GM12878 (cell line): ENCODE measurements at regions not wholly inside any gene's neighbourhood (a gene's known extent, or its start where the extent isn't known, plus 50 kb on each side); places are given as distances from the start of the nearest gene placed in this dataset.

Experiments
- ATAC-seq: fragments of 200-7000 bp; cut with Tn5 transposase; 3 replicates; pipeline ENCODE4 v1.9.1; 2020; ENCODE audit warnings: mild to moderate bottlenecking, moderate library complexity
- BruUV-seq: library from RNA; stranded (reverse); fragments of 400-500 nt; replicated peaks from 2 replicates; lab custom pipeline; 2021; lab: Mats Ljungman, UMichigan
- CTCF ChIA-PET: fragments of 300-600 bp; sonication (Branson Sonifier 250); formaldehyde crosslinking; extraction: SDS; loops from one replicate; lab custom pipeline; 2021; ENCODE audit warnings: inconsistent platforms; lab: Yijun Ruan, JAX
- POLR2A ChIA-PET: fragments of 350-600 bp; formaldehyde crosslinking; extraction: SDS; loops from one replicate; lab custom pipeline; 2021; ENCODE audit warnings: inconsistent platforms; lab: Charles Lee
- RAD21 ChIA-PET: fragments of 300-600 bp; sonication (Branson Sonifier 250); formaldehyde crosslinking; loops from one replicate; lab custom pipeline; 2023; ENCODE audit warnings: antibody characterized with exemption; ENCODE audit not compliant: unreplicated experiment; lab: Charles Lee
- SMC1A ChIA-PET: fragments of 300-600 bp; sonication (Branson Sonifier 250); formaldehyde crosslinking; loops from one replicate; lab custom pipeline; 2023; ENCODE audit not compliant: unreplicated experiment, uncharacterized antibody; lab: Charles Lee
- DNase-seq: peaks from one replicate; pipeline ENCODE4 v3.0.0-alpha.2; 2011; ENCODE audit warnings: low read depth, low spot score
- FAIRE-seq: peaks from 3 replicates; lab custom pipeline; 2011; peaks lifted over from hg19 to GRCh38; lab: Jason Lieb, UNC
- H2AFZ ChIP-seq: 2 replicates; pipeline ENCODE4 v1.6.0; 2011; ENCODE audit warnings: low read depth, low read length, control low read depth; ENCODE audit not compliant: control insufficient read depth
- H3K27ac ChIP-seq: 2 replicates; pipeline ENCODE4 v1.5.1; 2011; ENCODE audit warnings: control low read depth; ENCODE audit not compliant: control insufficient read depth, insufficient read depth
- H3K27me3 ChIP-seq, 2 experiments: replicated peaks in 1 of 2; 2 replicates each; pipeline versions ENCODE4 v1.6.0 to v1.6.1; 2011; ENCODE audit warnings: low read length in 1 of 2; ENCODE audit not compliant: control insufficient read depth in 2 of 2, insufficient read depth in 2 of 2
- H3K36me3 ChIP-seq, 2 experiments: 2 replicates each; pipeline ENCODE4 v1.5.1; 2011; ENCODE audit warnings: low read length in 1 of 2; ENCODE audit not compliant: control insufficient read depth in 2 of 2, insufficient read depth in 2 of 2
- H3K4me1 ChIP-seq: 2 replicates; pipeline ENCODE4 v1.6.1; 2011; ENCODE audit warnings: mild to moderate bottlenecking, low read length, moderate library complexity, mixed read lengths; ENCODE audit not compliant: control insufficient read depth, insufficient read depth
- H3K4me2 ChIP-seq: 2 replicates; pipeline ENCODE4 v1.6.0; 2011; ENCODE audit warnings: control low read depth; ENCODE audit not compliant: control insufficient read depth, insufficient read depth
- H3K4me3 ChIP-seq: fragments of 200-600 bp; sonication (generic); 2 replicates; pipeline ENCODE4 v1.5.1; 2016
- H3K79me2 ChIP-seq: 2 replicates; pipeline ENCODE4 v1.6.0; 2011; ENCODE audit warnings: low read length; ENCODE audit not compliant: control insufficient read depth, insufficient read depth
- H3K9ac ChIP-seq: 2 replicates; pipeline ENCODE4 v1.8.0; 2011; ENCODE audit warnings: low read length, control low read depth, mixed read lengths; ENCODE audit not compliant: control insufficient read depth, insufficient read depth
- H3K9me3 ChIP-seq: replicated peaks from 3 replicates; pipeline ENCODE4 v1.5.1; 2011; ENCODE audit warnings: mild to moderate bottlenecking, low read length; ENCODE audit not compliant: control insufficient read depth, insufficient read depth
- H4K20me1 ChIP-seq: 2 replicates; pipeline ENCODE4 v1.6.0; 2011; ENCODE audit not compliant: control insufficient read depth, insufficient read depth
- CHD4 ChIP-seq: fragments of 200-600 bp; sonication (generic); IDR thresholded peaks from 2 replicates; pipeline ENCODE4 v1.6.1; 2016; ENCODE audit warnings: mild to moderate bottlenecking
- EGR1 ChIP-seq, 2 experiments: IDR thresholded peaks; 1 replicate in 1 of 2; 2 replicates in 1 of 2; pipeline ENCODE4 v1.6.1; 2011 to 2012; ENCODE audit warnings: low read depth in 2 of 2, low read length in 2 of 2, borderline replicate concordance in 1 of 2, mild to moderate bottlenecking in 1 of 2, moderate library complexity in 1 of 2
- MEF2A ChIP-seq: IDR thresholded peaks from 2 replicates; pipeline ENCODE4 v1.6.1; 2011; ENCODE audit warnings: low read depth, mild to moderate bottlenecking, low read length, moderate library complexity; ENCODE audit not compliant: insufficient read depth
- MYC ChIP-seq: IDR thresholded peaks from 2 replicates; pipeline ENCODE4 v1.6.1; 2011; ENCODE audit warnings: mild to moderate bottlenecking, low read length, moderate library complexity, inconsistent platforms; ENCODE audit not compliant: insufficient read depth, insufficient replicate concordance, insufficient read length, severe bottlenecking
- POLR2A ChIP-seq: IDR thresholded peaks from 2 replicates; pipeline ENCODE4 v1.6.1; 2011; ENCODE audit warnings: low read depth, mild to moderate bottlenecking, low read length
- RB1 ChIP-seq: fragments of 450-650 bp; formaldehyde crosslinking; IDR thresholded peaks from 2 replicates; pipeline ENCODE4 v1.6.1; 2017; ENCODE audit warnings: mild to moderate bottlenecking, borderline replicate concordance
- RELA ChIP-seq: fragments of 450-650 bp; IDR thresholded peaks from 2 replicates; pipeline ENCODE4 v1.8.0; 2014; ENCODE audit warnings: borderline replicate concordance; ENCODE audit not compliant: partially characterized antibody
- SMAD5 ChIP-seq: IDR thresholded peaks from 2 replicates; pipeline ENCODE4 v1.6.1; 2016; ENCODE audit warnings: antibody characterized with exemption, low read depth
- SMARCA5 ChIP-seq: fragments of 450-650 bp; IDR thresholded peaks from 2 replicates; pipeline ENCODE4 v1.6.1; 2017; ENCODE audit warnings: mild to moderate bottlenecking
- ZNF622 ChIP-seq: fragments of 450-650 bp; IDR thresholded peaks from 2 replicates; pipeline ENCODE4 v1.6.1; 2017; ENCODE audit warnings: mild to moderate bottlenecking, inconsistent platforms
- WGBS: methylation state at CpG from one replicate; pipeline ENCODE4 v1.1.6; 2016; ENCODE audit warnings: low lambda C conversion rate; ENCODE audit not compliant: insufficient replicate concordance, insufficient coverage; ENCODE audit errors: missing lambda C conversion rate; 5-methylcytosine and 5-hydroxymethylcytosine counted together
- in situ Hi-C: fragments of 300-500 bp; cut with MboI; formaldehyde crosslinking; loops from 9 replicates; pipeline ENCODE4 v1.14.3; 2018; ENCODE audit warnings: mixed read lengths
- intact Hi-C: fragments of 100-400 bp; cut with micrococcal nuclease; formaldehyde crosslinking; loops from one replicate; pipeline ENCODE4 v1.14.2; 2022; ENCODE audit not compliant: unreplicated experiment
- TF ChIP-seq, protein P1 (sequence below): fragments of 450-650 bp; IDR thresholded peaks from 2 replicates; pipeline ENCODE4 v1.6.1; 2016; ENCODE audit warnings: mild to moderate bottlenecking
- TF ChIP-seq, protein P2 (sequence below): fragments of 450-650 bp; formaldehyde crosslinking; IDR thresholded peaks from 2 replicates; pipeline ENCODE4 v1.4.0; 2020; ENCODE audit warnings: mild to moderate bottlenecking, moderate library complexity
- TF ChIP-seq, protein P3 (sequence below): fragments of 450-650 bp; IDR thresholded peaks from 2 replicates; pipeline ENCODE4 v1.6.1; 2014; ENCODE audit warnings: mild to moderate bottlenecking

DNA sequence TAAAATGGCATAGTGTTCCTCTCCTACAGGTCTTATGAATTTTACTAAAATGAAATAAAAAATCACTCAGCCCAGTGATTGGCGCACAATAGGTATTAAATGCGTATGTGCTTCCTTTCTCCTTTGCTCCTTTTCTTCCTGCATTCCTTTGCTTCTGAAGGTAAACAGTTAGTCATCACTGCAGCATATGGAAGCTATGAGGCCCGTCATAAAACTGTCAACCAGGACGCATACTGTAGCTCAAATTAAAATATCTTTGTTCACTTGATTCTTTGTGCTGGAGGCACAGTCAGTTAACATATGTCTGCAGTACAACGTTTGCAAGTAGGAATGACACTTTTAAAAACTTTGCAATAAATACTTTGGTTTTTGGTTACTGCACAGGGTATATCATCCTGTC, 374.7 kb downstream of the TCERG1L start:
- Histone ChIP-seq H3K9me3 (no peaks in the 10 kb centered on the region), H4K20me1 (no peaks in the 10 kb centered on the region), H3K79me2 (no peaks in the 10 kb centered on the region), H3K27me3 (no peaks in the 10 kb centered on the region), H3K9ac (no peak overlapping the region), H3K4me3 (no peak overlapping the region), H3K4me1 (no peaks in the 10 kb centered on the region), H3K27ac (no peak overlapping the region), H3K4me2 (no peak overlapping the region), H3K36me3 (no peaks in the 10 kb centered on the region), H2AFZ (no peak overlapping the region)
- WGBS = 18% methylated on average over 5 of the region's 5 CpGs
- DNase-seq = no peak
- ChIA-PET SMC1A (no interaction called here), RAD21 (no interaction called here), POLR2A (no interaction called here), CTCF (no interaction called here)
- no peak for FAIRE-seq
- TF ChIP-seq POLR2A = no peak
- TF ChIP-seq, protein P1, sequence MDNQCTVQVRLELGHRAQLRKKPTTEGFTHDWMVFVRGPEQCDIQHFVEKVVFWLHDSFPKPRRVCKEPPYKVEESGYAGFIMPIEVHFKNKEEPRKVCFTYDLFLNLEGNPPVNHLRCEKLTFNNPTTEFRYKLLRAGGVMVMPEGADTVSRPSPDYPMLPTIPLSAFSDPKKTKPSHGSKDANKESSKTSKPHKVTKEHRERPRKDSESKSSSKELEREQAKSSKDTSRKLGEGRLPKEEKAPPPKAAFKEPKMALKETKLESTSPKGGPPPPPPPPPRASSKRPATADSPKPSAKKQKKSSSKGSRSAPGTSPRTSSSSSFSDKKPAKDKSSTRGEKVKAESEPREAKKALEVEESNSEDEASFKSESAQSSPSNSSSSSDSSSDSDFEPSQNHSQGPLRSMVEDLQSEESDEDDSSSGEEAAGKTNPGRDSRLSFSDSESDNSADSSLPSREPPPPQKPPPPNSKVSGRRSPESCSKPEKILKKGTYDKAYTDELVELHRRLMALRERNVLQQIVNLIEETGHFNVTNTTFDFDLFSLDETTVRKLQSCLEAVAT = no peak
- no peak for TF ChIP-seq MYC
- TF ChIP-seq, protein P2, sequence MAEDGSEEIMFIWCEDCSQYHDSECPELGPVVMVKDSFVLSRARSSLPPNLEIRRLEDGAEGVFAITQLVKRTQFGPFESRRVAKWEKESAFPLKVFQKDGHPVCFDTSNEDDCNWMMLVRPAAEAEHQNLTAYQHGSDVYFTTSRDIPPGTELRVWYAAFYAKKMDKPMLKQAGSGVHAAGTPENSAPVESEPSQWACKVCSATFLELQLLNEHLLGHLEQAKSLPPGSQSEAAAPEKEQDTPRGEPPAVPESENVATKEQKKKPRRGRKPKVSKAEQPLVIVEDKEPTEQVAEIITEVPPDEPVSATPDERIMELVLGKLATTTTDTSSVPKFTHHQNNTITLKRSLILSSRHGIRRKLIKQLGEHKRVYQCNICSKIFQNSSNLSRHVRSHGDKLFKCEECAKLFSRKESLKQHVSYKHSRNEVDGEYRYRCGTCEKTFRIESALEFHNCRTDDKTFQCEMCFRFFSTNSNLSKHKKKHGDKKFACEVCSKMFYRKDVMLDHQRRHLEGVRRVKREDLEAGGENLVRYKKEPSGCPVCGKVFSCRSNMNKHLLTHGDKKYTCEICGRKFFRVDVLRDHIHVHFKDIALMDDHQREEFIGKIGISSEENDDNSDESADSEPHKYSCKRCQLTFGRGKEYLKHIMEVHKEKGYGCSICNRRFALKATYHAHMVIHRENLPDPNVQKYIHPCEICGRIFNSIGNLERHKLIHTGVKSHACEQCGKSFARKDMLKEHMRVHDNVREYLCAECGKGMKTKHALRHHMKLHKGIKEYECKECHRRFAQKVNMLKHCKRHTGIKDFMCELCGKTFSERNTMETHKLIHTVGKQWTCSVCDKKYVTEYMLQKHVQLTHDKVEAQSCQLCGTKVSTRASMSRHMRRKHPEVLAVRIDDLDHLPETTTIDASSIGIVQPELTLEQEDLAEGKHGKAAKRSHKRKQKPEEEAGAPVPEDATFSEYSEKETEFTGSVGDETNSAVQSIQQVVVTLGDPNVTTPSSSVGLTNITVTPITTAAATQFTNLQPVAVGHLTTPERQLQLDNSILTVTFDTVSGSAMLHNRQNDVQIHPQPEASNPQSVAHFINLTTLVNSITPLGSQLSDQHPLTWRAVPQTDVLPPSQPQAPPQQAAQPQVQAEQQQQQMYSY (CRISPR knock-in tag) = no peak
- no peak for TF ChIP-seq RB1
- TF ChIP-seq RELA = no peak
- TF ChIP-seq SMAD5 = no peak
- no peak for TF ChIP-seq CHD4
- TF ChIP-seq SMARCA5 = no peak
- TF ChIP-seq, protein P3, sequence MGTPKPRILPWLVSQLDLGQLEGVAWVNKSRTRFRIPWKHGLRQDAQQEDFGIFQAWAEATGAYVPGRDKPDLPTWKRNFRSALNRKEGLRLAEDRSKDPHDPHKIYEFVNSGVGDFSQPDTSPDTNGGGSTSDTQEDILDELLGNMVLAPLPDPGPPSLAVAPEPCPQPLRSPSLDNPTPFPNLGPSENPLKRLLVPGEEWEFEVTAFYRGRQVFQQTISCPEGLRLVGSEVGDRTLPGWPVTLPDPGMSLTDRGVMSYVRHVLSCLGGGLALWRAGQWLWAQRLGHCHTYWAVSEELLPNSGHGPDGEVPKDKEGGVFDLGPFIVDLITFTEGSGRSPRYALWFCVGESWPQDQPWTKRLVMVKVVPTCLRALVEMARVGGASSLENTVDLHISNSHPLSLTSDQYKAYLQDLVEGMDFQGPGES = no peak
- no peak for TF ChIP-seq EGR1 (IDR thresholded peaks at IDR 0.05; ENCODE audit: borderline replicate concordance in 1 of 2, low read depth in 2 of 2, low read length in 2 of 2)
- no peak for TF ChIP-seq MEF2A
- no peak for TF ChIP-seq ZNF622
- ATAC-seq = no peak
- in situ Hi-C loops (no loop called here), intact Hi-C loops (no loop called here)
- BruUV-seq = no TSS peak
